ENCODE measurements at regions not wholly inside any gene's neighbourhood (a gene's known extent, or its start where the extent isn't known, plus 50 kb on each side); places are given as distances from the start of the nearest gene placed in this dataset.

GRCh38 chr10:2278363-2278762, 541.0 kb upstream of the ADARB2 start:
- DNase-seq (ENCODE audit: extremely low spot score in 2 of 2), result no peak
- no peaks in the 10 kb centered on the region for H3K9me3 ChIP-seq
- H3K27me3 ChIP-seq, result no peaks in the 10 kb centered on the region
- H3K36me3 ChIP-seq, result no peaks in the 10 kb centered on the region
- H3K4me1 ChIP-seq, result no peaks in the 10 kb centered on the region
- TF ChIP-seq, protein P1, sequence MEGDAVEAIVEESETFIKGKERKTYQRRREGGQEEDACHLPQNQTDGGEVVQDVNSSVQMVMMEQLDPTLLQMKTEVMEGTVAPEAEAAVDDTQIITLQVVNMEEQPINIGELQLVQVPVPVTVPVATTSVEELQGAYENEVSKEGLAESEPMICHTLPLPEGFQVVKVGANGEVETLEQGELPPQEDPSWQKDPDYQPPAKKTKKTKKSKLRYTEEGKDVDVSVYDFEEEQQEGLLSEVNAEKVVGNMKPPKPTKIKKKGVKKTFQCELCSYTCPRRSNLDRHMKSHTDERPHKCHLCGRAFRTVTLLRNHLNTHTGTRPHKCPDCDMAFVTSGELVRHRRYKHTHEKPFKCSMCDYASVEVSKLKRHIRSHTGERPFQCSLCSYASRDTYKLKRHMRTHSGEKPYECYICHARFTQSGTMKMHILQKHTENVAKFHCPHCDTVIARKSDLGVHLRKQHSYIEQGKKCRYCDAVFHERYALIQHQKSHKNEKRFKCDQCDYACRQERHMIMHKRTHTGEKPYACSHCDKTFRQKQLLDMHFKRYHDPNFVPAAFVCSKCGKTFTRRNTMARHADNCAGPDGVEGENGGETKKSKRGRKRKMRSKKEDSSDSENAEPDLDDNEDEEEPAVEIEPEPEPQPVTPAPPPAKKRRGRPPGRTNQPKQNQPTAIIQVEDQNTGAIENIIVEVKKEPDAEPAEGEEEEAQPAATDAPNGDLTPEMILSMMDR (IDR thresholded peaks at IDR 0.05), result no peak
- TF ChIP-seq POLR2A (IDR thresholded peaks at IDR 0.05) (no peak), POLR2AphosphoS5 (IDR thresholded peaks at IDR 0.05; ENCODE audit: insufficient read depth in 1 of 2, low read depth in 1 of 2) (no peak)
- H3K27ac ChIP-seq, result no peak overlapping the region
- intact Hi-C loops (cut with DNase I), result no loop called here
- H3K4me3 ChIP-seq, result no peak overlapping the region

DNA sequence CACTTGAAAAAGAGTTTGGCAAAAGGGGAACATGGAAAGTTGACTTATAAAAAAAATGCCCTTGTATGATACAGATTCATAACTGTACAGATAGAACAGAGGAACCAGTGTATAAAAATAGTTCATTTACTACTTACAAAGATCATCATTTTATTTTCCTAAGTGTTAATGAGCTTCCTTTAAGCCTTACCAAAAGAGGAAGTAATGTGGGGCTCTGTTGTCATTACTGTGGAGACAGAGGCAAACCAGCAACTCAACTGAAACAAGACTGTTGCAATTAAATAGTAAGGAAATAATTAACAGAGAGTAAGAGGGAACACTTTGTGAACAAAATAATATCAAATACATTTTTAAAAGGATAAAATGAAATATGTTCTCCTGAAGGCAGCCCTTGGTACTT, 526.2 kb upstream of the ADARB2 start:
- no peak overlapping the region for H3K4me3 ChIP-seq
- no peaks in the 10 kb centered on the region for H3K9me3 ChIP-seq
- DNase-seq (ENCODE audit: extremely low spot score in 2 of 2), result no peak
- H3K27ac ChIP-seq, result no peak overlapping the region
- H3K4me1 ChIP-seq, result no peaks in the 10 kb centered on the region
- no peaks in the 10 kb centered on the region for H3K27me3 ChIP-seq
- intact Hi-C loops (cut with DNase I), result no loop called here
- H3K36me3 ChIP-seq, result no peaks in the 10 kb centered on the region
- no peak for TF ChIP-seq POLR2AphosphoS5 (IDR thresholded peaks at IDR 0.05; ENCODE audit: insufficient read depth in 1 of 2, low read depth in 1 of 2)
- TF ChIP-seq POLR2A (IDR thresholded peaks at IDR 0.05), result no peak
- TF ChIP-seq, protein P1 (IDR thresholded peaks at IDR 0.05), result no peak

DNA sequence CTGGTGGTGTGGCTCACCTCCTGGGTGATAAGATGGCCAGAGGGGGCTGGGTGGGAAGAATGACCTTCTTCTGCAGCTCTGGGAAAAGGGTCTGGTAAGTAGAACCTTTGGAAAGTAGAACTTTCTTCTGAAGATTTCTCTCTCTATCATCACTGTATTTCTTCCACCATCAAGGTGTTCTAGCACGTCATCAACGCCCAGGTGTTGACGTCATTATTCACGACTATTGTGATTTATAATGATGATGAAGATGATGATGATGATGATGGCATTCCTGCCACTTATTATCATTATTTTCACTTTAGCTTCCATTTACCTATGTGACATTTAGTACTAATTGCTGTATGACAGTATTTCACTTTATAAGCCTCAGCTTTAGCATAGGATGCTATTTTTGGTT, 525.6 kb upstream of the ADARB2 start:
- Histone ChIP-seq H3K4me3 (no peak overlapping the region), H3K36me3 (no peaks in the 10 kb centered on the region), H3K27me3 (no peaks in the 10 kb centered on the region), H3K9me3 (no peaks in the 10 kb centered on the region), H3K4me1 (no peaks in the 10 kb centered on the region), H3K27ac (no peak overlapping the region)
- TF ChIP-seq, protein P1 (IDR thresholded peaks at IDR 0.05), result no peak
- TF ChIP-seq POLR2AphosphoS5 (IDR thresholded peaks at IDR 0.05; ENCODE audit: insufficient read depth in 1 of 2, low read depth in 1 of 2) (no peak), POLR2A (IDR thresholded peaks at IDR 0.05) (no peak)
- DNase-seq (ENCODE audit: extremely low spot score in 2 of 2), result no peak
- intact Hi-C loops (cut with DNase I), result no loop called here

DNA sequence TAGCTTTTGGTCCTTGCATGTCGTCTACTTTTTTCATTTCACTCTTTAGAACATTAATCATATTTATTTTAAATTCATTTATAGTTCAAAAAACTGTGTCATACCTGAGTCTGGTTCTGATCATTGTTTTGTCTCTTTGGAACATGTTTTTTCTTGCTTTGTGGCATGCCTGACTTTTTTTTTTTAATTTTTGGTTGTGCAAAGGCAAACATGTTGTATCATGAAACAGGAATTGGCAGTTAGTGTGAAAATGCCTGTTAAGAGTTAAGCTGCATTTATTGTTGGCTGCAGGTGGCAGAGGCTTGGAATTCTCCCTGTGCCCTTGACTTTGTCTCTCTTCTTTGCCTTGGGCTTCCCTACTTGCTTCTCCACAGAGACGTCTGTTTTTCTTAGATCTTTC, 525.0 kb upstream of the ADARB2 start:
- intact Hi-C loops (cut with DNase I), result no loop called here
- no peaks in the 10 kb centered on the region for H3K9me3 ChIP-seq
- no peak for DNase-seq (ENCODE audit: extremely low spot score in 2 of 2)
- H3K4me1 ChIP-seq, result no peaks in the 10 kb centered on the region
- no peak overlapping the region for H3K4me3 ChIP-seq
- no peak overlapping the region for H3K27ac ChIP-seq
- H3K27me3 ChIP-seq, result no peaks in the 10 kb centered on the region
- no peak for TF ChIP-seq POLR2A (IDR thresholded peaks at IDR 0.05)
- H3K36me3 ChIP-seq, result no peaks in the 10 kb centered on the region

GRCh38 chr10:2256241-2256640, 518.9 kb upstream of the ADARB2 start:
- Histone ChIP-seq H3K4me3 (no peak overlapping the region), H3K36me3 (no peaks in the 10 kb centered on the region), H3K4me1 (no peaks in the 10 kb centered on the region), H3K27ac (no peak overlapping the region), H3K9me3 (no peaks in the 10 kb centered on the region), H3K27me3 (no peaks in the 10 kb centered on the region)
- intact Hi-C loops (cut with DNase I), result no loop called here
- no peak for DNase-seq (ENCODE audit: extremely low spot score in 2 of 2)
- no peak for TF ChIP-seq POLR2A (IDR thresholded peaks at IDR 0.05)
- TF ChIP-seq, protein P1 (IDR thresholded peaks at IDR 0.05), result no peak
- TF ChIP-seq POLR2AphosphoS5 (IDR thresholded peaks at IDR 0.05; ENCODE audit: insufficient read depth in 1 of 2, low read depth in 1 of 2), result no peak

- Histone ChIP-seq H3K4me3 (no peak overlapping the region), H3K27me3 (no peaks in the 10 kb centered on the region), H3K27ac (no peak overlapping the region), H3K4me1 (no peaks in the 10 kb centered on the region), H3K36me3 (no peaks in the 10 kb centered on the region), H3K9me3 (no peaks in the 10 kb centered on the region)
- no peak for DNase-seq (ENCODE audit: extremely low spot score in 2 of 2)
- TF ChIP-seq, protein P1 (IDR thresholded peaks at IDR 0.05), result no peak
- TF ChIP-seq POLR2A (IDR thresholded peaks at IDR 0.05) (no peak), POLR2AphosphoS5 (IDR thresholded peaks at IDR 0.05; ENCODE audit: insufficient read depth in 1 of 2, low read depth in 1 of 2) (no peak)
- intact Hi-C loops (cut with DNase I), result no loop called here
Observed at GRCh38 chr10:2252096-2252495, 514.8 kb upstream of the ADARB2 start.
